Common myeloid progenitor, CD34-positive (primary cell): ENCODE measurements at regions not wholly inside any gene's neighbourhood (a gene's known extent, or its start where the extent isn't known, plus 50 kb on each side); places are given as distances from the start of the nearest gene placed in this dataset.

ENCODE experiments used
- CTCF ChIA-PET: fragments of 350-600 bp; sonication (Branson Sonifier 250); formaldehyde crosslinking; loops from one replicate; lab custom pipeline; 2021; ENCODE audit warnings: antibody characterized with exemption; lab: Charles Lee
- POLR2A ChIA-PET: fragments of 350-600 bp; sonication (Branson Sonifier 250); formaldehyde crosslinking; loops from one replicate; lab custom pipeline; 2021; ENCODE audit warnings: antibody characterized with exemption; lab: Charles Lee
- DNase-seq, 3 donors: peaks; one replicate each; pipeline versions ENCODE4 v3.0.0 to v3.0.0-alpha.2; 2013
- H3K27ac ChIP-seq, 2 experiments: 1 replicate in 1 of 2; 2 replicates in 1 of 2; pipeline ENCODE4 v1.7.0; 2013; ENCODE audit warnings: inconsistent platforms in 2 of 2, low read length in 2 of 2, mild to moderate bottlenecking in 2 of 2, low read depth in 1 of 2, moderate library complexity in 1 of 2; ENCODE audit not compliant: severe bottlenecking in 2 of 2, insufficient read depth in 1 of 2, poor library complexity in 1 of 2
- H3K27me3 ChIP-seq, 5 experiments: replicated peaks in 2 of 5; 1 replicate in 3 of 5; 2 replicates in 2 of 5; pipeline versions ENCODE4 v1.6.1 to v1.7.0; 2013; ENCODE audit warnings: low read length in 4 of 5, mild to moderate bottlenecking in 2 of 5, moderate library complexity in 2 of 5, inconsistent platforms in 1 of 5; ENCODE audit not compliant: insufficient read depth in 5 of 5, control insufficient read depth in 4 of 5
- H3K36me3 ChIP-seq, 4 experiments: 1 replicate in 2 of 4; 2 replicates in 2 of 4; pipeline versions ENCODE4 v1.6.1 to v1.7.0; 2013; ENCODE audit warnings: low read length in 3 of 4, control low read depth in 1 of 4, mild to moderate bottlenecking in 1 of 4; ENCODE audit not compliant: control insufficient read depth in 4 of 4, insufficient read depth in 4 of 4
- H3K4me1 ChIP-seq, 4 experiments: 1 replicate in 3 of 4; 2 replicates in 1 of 4; pipeline versions ENCODE4 v1.6.1 to v1.7.1; 2013; ENCODE audit warnings: low read length in 3 of 4, mild to moderate bottlenecking in 3 of 4, control low read depth in 1 of 4, inconsistent platforms in 1 of 4, moderate library complexity in 1 of 4; ENCODE audit not compliant: control insufficient read depth in 4 of 4, insufficient read depth in 4 of 4; ENCODE audit errors: control extremely low read depth in 1 of 4
- H3K4me3 ChIP-seq, 7 experiments: 1 replicate in 4 of 7; 2 replicates in 3 of 7; pipeline versions ENCODE4 v1.5.1 to v1.7.0; 2013; ENCODE audit warnings: mild to moderate bottlenecking in 7 of 7, low read length in 6 of 7, moderate library complexity in 6 of 7, inconsistent platforms in 2 of 7, low read depth in 2 of 7, control low read depth in 1 of 7; ENCODE audit not compliant: insufficient read depth in 4 of 7, control insufficient read depth in 1 of 7; ENCODE audit errors: extremely low read depth in 1 of 7
- H3K9me3 ChIP-seq, 5 experiments: 1 replicate in 4 of 5; 2 replicates in 1 of 5; pipeline versions ENCODE4 v1.6.1 to v1.7.1; 2013; ENCODE audit warnings: low read length in 4 of 5, mild to moderate bottlenecking in 2 of 5, inconsistent platforms in 1 of 5, low read depth in 1 of 5, moderate library complexity in 1 of 5; ENCODE audit not compliant: control insufficient read depth in 4 of 5, insufficient read depth in 2 of 5; ENCODE audit errors: control extremely low read depth in 1 of 5
- WGBS: methylation state at CpG from one replicate; pipeline ENCODE4 v1.1.5; 2013; ENCODE audit not compliant: insufficient coverage; 5-methylcytosine and 5-hydroxymethylcytosine counted together

DNA sequence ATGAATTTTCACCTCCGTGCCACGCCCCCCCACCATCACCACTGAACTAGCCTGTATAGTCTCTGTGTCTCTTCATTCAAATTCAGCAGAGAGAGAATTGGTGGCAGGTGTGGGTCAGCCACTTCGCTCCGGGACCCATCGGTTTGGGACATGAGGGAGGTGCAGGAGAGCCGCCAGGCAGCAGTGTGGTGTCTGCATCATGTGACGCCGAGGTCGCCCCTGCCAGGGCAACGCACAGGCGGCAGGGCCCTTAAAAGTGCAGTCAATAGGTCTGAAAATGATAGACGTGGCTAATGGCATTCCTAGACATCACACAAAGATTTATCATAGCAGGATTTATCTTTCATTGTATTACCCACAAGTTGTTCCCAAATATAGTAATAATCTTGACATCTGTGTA lies 100.6 kb upstream of the RNF32 start:
- no peak overlapping the region for H3K27ac ChIP-seq
- CTCF ChIA-PET, result no interaction called here
- no peaks in the 10 kb centered on the region for H3K4me1 ChIP-seq
- no peak for DNase-seq
- H3K4me3 ChIP-seq, result no peak overlapping the region
- peaks cover 0 to 6% (median 4%) of the 10 kb centered on the region in 5 experiments for H3K27me3 ChIP-seq
- no peaks in the 10 kb centered on the region for H3K9me3 ChIP-seq
- H3K36me3 ChIP-seq, result no peaks in the 10 kb centered on the region
- POLR2A ChIA-PET, result no interaction called here
- WGBS, result 85% methylated on average over 4 of the region's 12 CpGs

DNA sequence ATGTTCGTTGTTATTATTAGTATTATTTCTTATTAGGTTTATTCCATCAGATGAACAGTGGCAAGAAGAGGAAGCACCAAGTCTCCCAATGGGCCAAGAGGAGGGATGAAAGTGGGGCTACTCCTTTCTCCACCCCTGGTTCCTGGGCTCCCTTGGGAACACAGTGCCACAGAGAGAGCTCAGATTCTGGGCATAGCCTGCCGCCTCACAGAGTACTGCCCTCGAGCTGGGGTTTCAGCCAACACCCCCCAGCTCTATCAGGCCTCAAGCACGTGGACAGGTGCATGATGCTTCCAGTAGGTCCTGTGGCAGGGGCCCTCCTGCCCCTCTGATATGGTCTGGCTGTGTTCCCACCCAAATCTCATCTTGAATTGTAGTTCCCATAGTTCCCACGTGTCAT lies 103.6 kb upstream of the RNF32 start:
- H3K4me1 ChIP-seq, result no peaks in the 10 kb centered on the region
- no peaks in the 10 kb centered on the region for H3K36me3 ChIP-seq
- no peak for DNase-seq
- H3K4me3 ChIP-seq, result no peak overlapping the region
- 77% methylated on average over 4 of the region's 5 CpGs for WGBS
- CTCF ChIA-PET, result no interaction called here
- POLR2A ChIA-PET, result no interaction called here
- H3K27me3 ChIP-seq, result peaks cover 0 to 6% (median 4%) of the 10 kb centered on the region in 5 experiments
- no peaks in the 10 kb centered on the region for H3K9me3 ChIP-seq
- H3K27ac ChIP-seq, result no peak overlapping the region

DNA sequence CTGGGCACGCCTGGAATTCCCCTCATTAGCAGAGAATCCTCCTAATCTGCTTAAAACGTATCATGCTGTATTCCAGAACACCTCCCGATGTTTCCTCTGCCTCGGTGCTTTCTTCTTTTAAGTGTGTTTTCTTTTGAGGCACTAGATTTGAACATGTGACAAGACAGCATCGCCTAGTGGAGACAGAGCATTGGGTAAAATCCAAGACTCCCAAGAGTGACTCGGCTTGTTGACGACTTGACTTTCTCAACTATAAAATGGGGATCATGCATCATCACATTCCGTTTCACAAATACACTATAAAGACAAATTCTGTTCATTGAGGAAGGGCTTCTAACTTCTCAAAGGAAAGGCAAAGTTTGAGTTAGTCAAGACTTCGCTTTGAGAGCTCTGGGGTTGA lies 105.6 kb upstream of the RNF32 start:
- no peak overlapping the region for H3K27ac ChIP-seq
- H3K27me3 ChIP-seq, result peaks cover 0 to 4% (median 1%) of the 10 kb centered on the region in 5 experiments
- CTCF ChIA-PET, result no interaction called here
- 97% methylated on average over 5 of the region's 9 CpGs for WGBS
- DNase-seq, result no peak
- POLR2A ChIA-PET, result no interaction called here
- H3K9me3 ChIP-seq, result no peaks in the 10 kb centered on the region
- H3K36me3 ChIP-seq, result no peaks in the 10 kb centered on the region
- H3K4me1 ChIP-seq, result no peaks in the 10 kb centered on the region
- H3K4me3 ChIP-seq, result no peak overlapping the region

DNA sequence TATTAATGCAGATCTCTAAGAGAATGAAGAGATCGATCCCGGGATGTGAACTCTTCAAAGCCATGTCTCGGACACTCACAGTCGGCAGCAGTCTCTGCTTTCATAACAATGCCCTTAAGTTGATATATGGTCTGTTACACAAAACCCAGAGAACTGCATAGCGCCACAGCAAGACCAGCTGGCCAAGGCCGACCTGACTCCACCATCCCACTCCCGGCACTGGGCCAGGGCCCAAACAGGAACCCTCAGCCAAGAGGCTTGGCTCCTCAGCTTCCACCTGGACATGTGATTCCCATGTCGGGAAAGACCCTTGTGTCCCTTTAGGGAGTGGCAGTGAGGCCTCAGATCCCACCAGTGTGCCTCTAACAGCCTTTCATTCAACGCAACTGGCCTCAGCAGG lies 106.6 kb upstream of the RNF32 start:
- Histone ChIP-seq H3K27ac (no peak overlapping the region), H3K4me1 (no peaks in the 10 kb centered on the region), H3K9me3 (no peaks in the 10 kb centered on the region), H3K36me3 (no peaks in the 10 kb centered on the region), H3K4me3 (no peak overlapping the region), H3K27me3 (peaks cover 0 to 4% (median 1%) of the 10 kb centered on the region in 5 experiments)
- POLR2A ChIA-PET, result no interaction called here
- no peak for DNase-seq
- CTCF ChIA-PET, result no interaction called here
- 97% methylated on average over 9 of the region's 9 CpGs for WGBS

DNA sequence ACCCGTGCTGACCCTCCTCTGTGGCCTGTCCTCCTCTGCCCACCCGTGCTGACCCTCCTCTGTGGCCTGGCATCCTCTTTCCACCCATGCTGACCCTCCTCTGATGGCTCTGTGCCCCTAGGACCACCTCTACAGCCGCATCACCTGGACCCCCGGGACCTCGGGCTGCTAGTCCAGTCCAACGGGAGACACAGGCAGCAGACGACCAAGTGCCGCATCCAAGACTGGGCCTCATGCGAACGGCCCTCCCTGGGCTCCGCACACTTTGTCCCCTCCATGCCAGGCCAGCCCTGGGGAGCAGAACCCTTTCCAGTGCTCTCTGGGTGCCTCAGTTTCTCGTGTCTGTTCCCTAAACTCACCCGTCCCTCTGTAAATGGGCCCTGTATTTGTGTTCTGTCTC lies 107.2 kb upstream of the RNF32 start:
- 86% methylated on average over 12 of the region's 13 CpGs for WGBS
- H3K36me3 ChIP-seq, result no peaks in the 10 kb centered on the region
- H3K4me3 ChIP-seq, result no peak overlapping the region
- DNase-seq, result no peak
- ChIA-PET CTCF (no interaction called here), POLR2A (no interaction called here)
- peaks cover 0 to 4% (median 2%) of the 10 kb centered on the region in 5 experiments for H3K27me3 ChIP-seq
- H3K4me1 ChIP-seq, result no peaks in the 10 kb centered on the region
- no peak overlapping the region for H3K27ac ChIP-seq
- H3K9me3 ChIP-seq, result no peaks in the 10 kb centered on the region

DNA sequence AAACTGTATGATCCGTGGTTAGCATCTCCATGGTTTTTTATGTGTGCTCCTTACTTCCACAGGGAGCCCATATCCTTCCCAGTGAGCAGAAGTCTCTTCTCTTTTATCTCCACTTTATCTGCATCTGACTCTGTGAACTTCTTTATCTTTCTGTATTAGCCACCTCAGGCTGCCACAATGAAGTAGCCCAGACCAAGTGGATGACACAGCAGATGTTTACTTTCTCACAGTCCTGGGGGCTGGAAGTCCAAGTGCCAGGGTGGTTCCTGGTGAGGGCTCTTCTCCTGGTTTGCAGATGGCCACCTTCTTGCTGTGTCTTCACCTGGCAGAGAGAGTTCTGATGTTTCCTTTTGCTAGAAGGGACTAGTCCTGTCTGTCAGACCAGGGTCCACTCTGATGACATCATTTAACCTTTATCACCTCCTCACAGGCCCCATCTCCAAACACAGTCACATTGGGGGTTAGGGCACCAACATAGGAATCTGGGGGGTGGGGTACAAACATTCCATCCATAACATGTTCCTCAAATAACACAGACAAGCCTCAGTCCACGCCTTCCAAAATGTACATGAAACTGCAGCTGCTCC lies 108.5 kb upstream of the RNF32 start:
- Histone ChIP-seq H3K4me3 (no peak overlapping the region), H3K27ac (no peak overlapping the region), H3K36me3 (no peaks in the 10 kb centered on the region), H3K27me3 (peaks cover 0 to 3% (median 0%) of the 10 kb centered on the region in 5 experiments), H3K4me1 (no peaks in the 10 kb centered on the region), H3K9me3 (no peaks in the 10 kb centered on the region)
- no CpG with 5 or more reads among the region's 2 CpGs for WGBS
- POLR2A ChIA-PET, result no interaction called here
- DNase-seq, result no peak
- CTCF ChIA-PET, result no interaction called here

DNA sequence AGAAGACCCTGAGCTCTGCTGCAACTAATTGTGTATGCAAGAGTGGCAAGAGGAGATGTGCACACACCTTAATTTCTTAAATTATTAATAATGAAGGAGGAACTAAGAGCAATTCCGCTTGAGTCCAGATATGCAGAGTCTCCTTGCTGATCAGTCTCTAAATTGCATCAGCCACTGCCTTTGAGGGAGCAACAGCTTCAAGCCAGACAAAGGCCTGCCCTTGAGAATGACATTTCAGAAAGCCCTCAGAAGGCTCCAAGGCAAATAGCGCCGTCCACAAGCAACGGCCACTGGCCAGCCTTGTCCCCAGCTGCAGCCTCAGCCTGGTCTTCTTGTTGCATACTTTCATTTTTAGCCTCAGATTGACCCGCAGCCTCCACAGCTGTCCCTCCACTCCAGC lies 110.6 kb upstream of the RNF32 start:
- Histone ChIP-seq H3K27me3 (peaks cover 0 to 3% (median 0%) of the 10 kb centered on the region in 5 experiments), H3K4me3 (no peak overlapping the region), H3K36me3 (no peaks in the 10 kb centered on the region), H3K27ac (no peak overlapping the region), H3K9me3 (no peaks in the 10 kb centered on the region), H3K4me1 (no peaks in the 10 kb centered on the region)
- ChIA-PET CTCF (interaction anchor here (0.6 to 0.7 kb wide), 2 partner anchors 9 to 1028 kb away, joined by 3 read pairs; no protein-coding TSS in a partner anchor), POLR2A (no interaction called here)
- no peak for DNase-seq
- 100% methylated on average over 5 of the region's 5 CpGs for WGBS
